ENCODE measurements at regions not wholly inside any gene's neighbourhood (a gene's known extent, or its start where the extent isn't known, plus 50 kb on each side); places are given as distances from the start of the nearest gene placed in this dataset.

DNA sequence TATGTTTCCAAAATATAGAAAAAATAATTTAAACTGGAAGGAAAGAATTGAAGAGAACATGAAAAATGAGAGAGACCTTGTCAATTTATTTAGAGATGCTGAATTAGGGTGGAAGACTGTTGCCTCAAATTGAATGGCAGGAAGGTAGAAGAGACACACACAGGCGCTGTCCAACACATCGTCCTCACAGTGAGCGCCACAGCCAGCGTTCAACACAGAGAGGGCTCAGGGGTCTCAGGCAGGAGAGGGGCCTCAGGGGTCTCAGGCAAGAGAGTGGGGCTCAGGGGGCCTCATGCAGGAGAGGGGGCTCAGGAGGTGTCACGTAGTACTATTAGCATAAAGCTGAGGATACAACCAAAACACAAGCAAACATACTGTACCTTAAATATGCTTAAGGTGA lies 65.7 kb downstream of the TMEM18 start:
- ATAC-seq (no peak), DNase-seq (no peak)

DNA sequence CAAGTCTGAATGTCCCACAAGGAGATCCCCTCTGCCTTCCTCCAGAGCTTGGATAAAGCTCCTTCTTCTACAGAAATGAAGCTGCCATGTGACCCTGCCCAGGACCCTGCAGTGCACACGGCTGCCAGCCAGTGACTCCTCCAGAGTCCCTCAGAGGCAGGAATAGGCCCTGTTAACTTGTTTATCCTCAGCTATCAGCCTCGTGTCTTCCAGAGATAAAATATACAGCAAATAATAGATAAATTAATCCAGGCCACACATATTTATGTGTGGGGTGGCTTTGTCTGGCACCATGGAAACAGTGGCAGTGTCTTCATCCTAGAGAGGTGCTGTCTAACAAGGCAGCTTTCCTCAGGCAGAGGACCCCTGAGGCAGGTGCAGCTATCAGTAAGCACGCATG lies 66.7 kb downstream of the TMEM18 start:
- DNase-seq = no peak
- no peak for ATAC-seq

GRCh38 chr2:609881-610280 lies 67.3 kb downstream of the TMEM18 start:
- DNase-seq = no peak
- no peak for ATAC-seq

- ATAC-seq (no peak), DNase-seq (no peak)
Observed at GRCh38 chr2:609449-609848, 67.8 kb downstream of the TMEM18 start.

GRCh38 chr2:608711-609110 lies 68.5 kb downstream of the TMEM18 start:
- ATAC-seq (no peak), DNase-seq (no peak)

DNA sequence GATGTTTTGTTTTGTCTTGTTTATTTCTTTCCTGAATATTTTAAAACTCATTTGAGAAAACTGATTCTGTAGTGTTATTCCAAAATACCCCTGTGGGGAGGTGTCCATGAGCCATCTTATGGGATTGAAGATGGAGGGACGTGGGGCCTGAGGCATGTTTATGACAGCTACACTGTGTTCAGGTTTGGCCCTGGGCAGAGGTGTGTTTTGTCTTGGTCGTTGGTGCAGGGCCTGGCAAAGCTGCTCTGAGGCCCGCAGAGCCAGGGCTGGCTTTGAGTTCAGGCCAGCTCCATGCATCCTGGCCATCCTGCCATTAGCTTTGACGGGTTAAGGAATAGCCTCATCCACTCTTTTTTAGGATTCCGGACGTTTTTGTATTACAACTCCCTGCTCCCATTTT lies 68.9 kb downstream of the TMEM18 start:
- ATAC-seq = no peak
- no peak for DNase-seq

DNA sequence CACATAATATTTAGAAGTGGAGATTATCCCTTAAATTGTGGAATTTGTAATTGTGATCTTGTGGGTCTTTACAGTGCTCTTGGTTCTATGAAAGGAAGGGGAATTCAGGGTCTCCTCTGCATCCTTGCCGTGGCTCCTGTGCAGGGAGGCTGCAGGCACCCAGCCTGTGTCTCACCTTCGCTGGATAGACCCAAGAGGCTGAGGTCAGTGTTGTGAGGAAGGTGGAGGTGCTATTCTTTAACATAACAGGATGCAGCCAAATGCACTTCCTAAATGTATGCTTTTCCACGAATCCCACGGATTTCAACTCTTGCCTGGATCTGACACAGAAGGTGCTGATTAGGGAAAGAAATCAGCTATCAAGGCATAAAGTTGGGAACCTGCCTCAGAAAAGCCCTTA lies 69.5 kb downstream of the TMEM18 start:
- DNase-seq = no peak
- ATAC-seq = no peak

DNA sequence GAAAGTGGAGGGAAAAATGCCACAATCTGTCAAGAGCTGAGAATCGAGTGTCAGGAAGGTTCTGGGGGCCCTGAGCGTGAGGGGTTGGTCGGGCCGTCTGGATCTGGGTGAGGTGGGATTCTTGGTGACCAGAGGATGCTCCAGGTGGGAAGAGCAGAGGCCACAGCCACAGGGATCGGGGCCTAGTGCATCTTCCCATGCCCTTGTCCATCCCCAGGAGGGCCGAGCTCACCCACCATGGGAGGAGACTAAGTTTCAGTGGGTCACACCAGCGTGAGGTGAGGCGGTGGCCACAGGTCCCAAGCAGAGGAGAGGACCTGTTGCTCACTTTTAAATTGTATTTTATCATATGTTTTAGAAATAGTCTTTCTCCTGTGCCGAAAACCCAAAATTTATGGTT lies 70.0 kb downstream of the TMEM18 start:
- DNase-seq (no peak), ATAC-seq (no peak)

GRCh38 chr2:605674-606608 lies 71.3 kb downstream of the TMEM18 start:
- DNase-seq = no peak
- no peak for ATAC-seq

- DNase-seq (no peak), ATAC-seq (no peak)
Observed at GRCh38 chr2:604854-605524, 72.2 kb downstream of the TMEM18 start.

GRCh38 chr2:604385-604784 lies 72.8 kb downstream of the TMEM18 start:
- ATAC-seq (no peak), DNase-seq (no peak)

DNA sequence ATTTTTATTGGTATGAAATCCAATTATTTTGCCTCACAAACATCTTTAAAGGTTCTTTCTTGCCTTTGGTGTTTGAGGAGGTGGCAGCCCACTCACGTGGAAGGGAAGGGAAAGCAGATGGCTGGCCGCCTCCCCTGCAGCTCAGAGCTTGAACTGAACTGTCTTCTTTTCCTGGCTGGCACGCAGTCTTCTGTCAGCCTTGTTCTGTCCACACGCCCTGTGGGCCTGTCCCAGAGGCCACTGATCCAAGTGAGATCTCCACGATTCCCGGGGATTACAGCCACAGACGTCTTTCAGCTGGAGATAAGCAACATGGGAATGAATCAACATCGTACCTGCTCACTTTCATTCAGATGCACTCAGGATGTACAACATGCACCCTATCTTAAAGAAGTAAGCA lies 73.3 kb downstream of the TMEM18 start:
- no peak for ATAC-seq

GRCh38 chr2:603427-603826 lies 73.8 kb downstream of the TMEM18 start:
- DNase-seq (no peak), ATAC-seq (no peak)

More for the DNA sequence above, 73.3 kb downstream of the TMEM18 start:
- DNase-seq = no peak

DNA sequence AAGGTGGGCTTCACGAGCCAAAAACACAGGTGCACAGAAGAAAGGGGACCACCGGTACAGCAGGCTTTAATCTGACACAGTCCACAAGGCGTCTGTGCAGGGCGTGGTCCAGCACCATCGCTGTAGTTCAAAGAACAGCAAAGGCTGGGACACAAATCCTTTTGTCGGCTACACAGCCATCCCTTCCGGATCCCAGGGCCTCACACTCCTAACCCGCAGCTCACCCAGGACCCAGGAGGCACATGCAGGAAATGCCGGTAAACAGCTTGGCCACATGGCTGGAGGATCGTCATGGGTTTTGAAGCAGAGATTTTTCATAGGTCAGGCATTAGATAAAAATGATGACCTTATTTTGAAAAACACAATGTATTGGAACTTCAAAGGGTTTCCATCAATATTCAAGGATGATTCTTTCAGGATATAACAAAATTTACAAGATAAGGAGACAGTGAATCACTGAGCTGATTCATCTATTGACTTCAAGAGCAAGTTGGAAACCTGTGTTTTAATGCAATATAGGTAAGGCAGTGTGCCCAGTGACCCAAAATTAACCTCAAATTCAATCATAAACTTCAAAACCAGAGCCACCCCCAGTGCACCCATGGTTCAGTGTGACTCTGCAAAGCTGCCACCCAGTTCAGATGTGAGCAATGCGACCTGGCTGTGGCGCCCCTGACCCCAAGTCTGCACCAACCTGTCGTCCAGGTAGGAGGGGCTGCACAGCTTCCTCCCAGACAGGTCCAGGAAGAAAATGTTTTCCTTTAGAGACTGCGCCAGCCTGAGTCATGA lies 74.4 kb downstream of the TMEM18 start:
- ATAC-seq (no peak), DNase-seq (no peak)

DNA sequence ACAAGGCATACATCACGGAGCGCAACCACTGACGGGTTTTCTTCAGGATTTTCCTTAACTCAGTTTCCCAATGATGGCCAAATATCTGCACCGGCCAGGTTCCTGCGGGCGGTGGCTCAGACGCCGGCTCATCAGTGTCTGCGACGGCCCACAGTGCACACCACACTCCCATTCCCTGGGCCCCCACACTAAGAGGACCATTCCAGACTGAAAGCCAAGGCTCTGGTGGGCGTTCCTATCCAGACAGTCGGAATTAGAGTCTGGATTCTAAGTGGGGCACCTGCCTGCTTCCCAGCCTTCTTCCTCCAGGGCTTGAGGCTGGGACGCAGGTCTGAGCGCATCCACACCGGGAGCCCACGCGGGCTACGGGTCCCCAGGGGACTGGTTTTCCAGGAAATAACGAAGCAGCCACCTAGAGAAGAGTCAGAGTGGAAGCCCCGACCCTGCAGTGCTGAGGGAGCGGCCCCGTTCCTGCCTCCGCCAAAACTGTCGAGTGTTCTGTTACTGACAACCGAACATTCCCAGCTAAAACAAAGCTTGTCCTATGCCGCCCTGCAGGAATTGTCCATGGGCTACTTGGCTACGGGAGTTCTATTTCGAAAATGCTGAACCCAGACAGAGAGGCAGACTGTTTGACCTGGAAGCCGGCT lies 75.3 kb downstream of the TMEM18 start:
- ATAC-seq = no peak

GRCh38 chr2:601387-601698 lies 75.9 kb downstream of the TMEM18 start:
- DNase-seq (no peak), ATAC-seq (no peak)

More for the DNA sequence above, 75.3 kb downstream of the TMEM18 start:
- no peak for DNase-seq

- ATAC-seq (no peak), DNase-seq (no peak)
Observed at GRCh38 chr2:600542-601386, 76.4 kb downstream of the TMEM18 start.

GRCh38 chr2:599601-600000 lies 77.6 kb downstream of the TMEM18 start:
- DNase-seq = no peak
- ATAC-seq = no peak

GRCh38 chr2:598058-598802 lies 79.0 kb downstream of the TMEM18 start:
- ATAC-seq (no peak), DNase-seq (no peak)

DNA sequence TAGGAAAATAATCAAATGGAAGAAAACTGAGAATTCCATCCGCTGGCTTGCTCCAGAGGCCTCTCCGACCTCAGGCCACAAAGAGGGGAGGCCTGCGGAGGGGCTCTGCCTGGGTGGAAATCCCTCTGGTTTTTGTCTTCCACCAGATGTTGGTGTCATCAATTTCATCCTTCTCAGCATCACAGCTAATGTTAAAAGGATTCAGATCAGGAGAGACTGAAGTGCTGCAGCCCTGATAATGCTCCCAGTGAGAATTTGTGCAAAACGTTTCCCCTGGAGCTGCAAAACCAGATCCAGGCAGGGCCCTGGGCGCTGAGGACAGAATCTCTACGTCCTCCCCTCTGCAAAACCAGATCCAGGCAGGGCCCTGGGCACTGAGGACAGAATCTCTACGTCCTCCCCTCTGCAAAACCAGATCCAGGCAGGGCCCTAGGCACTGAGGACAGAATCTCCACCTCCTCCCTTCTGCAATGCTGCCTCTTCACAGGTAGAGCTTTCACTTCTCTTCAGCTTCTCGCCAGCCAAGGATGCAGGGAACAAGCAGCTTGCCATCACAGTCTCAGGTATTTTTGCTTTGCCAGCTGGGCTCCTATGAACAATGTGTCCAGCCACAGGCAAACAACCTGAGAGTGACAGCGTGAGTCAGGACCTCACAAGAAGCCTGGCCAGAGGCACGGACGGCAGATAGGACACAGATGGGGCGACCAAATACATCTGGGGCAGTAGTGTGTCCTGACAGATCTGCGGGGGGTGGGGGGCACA lies 81.2 kb downstream of the TMEM18 start:
- no peak for DNase-seq
- no peak for ATAC-seq

Measured in stimulated activated naive CD8-positive, alpha-beta T cell treated with anti-CD3 and anti-CD28 coated beads, Interleukin-15, Interleukin-2, amounts not matched to agents 100 U/mL and 50 U/mL, for 24 hours (primary cell).